Vagina (tissue), 2 donors: ENCODE measurements at regions not wholly inside any gene's neighbourhood (a gene's known extent, or its start where the extent isn't known, plus 50 kb on each side); places are given as distances from the start of the nearest gene placed in this dataset.

Source experiments
- DNase-seq, 2 donors: peaks; one replicate each; pipeline ENCODE4 v3.0.0-alpha.2; 2017; ENCODE audit errors: extremely low spot score in 2 of 2
- H3K27ac ChIP-seq: fragments of 200-600 bp; sonication (generic); one replicate; pipeline ENCODE4 v1.5.1; 2019
- H3K27me3 ChIP-seq: fragments of 200-600 bp; sonication (generic); one replicate; pipeline ENCODE4 v1.5.1; 2019
- H3K36me3 ChIP-seq, 2 donors: fragments of 200-600 bp; sonication (generic); one replicate each; pipeline ENCODE4 v1.5.1; 2017 to 2019
- H3K4me1 ChIP-seq: fragments of 200-600 bp; sonication (generic); one replicate; pipeline ENCODE4 v1.5.1; 2019
- H3K4me3 ChIP-seq, 2 donors: fragments of 200-600 bp; sonication (generic); 1 replicate in 1 of 2; 2 replicates in 1 of 2; pipeline ENCODE4 v1.5.1; 2016 to 2019
- H3K9me3 ChIP-seq: fragments of 200-600 bp; sonication (generic); one replicate; pipeline ENCODE4 v1.5.1; 2019
- CTCF ChIP-seq, 3 experiments: fragments of 450-650 bp in 2 of 3; fragments of 200-600 bp in 1 of 3; sonication (generic) in 1 of 3; IDR thresholded peaks; one replicate each; pipeline ENCODE4 v1.5.1; 2017 to 2019; ENCODE audit warnings: antibody characterized with exemption in 3 of 3, mild to moderate bottlenecking in 2 of 3, moderate library complexity in 2 of 3
- POLR2A ChIP-seq, 2 donors: fragments of 450-650 bp; IDR thresholded peaks; one replicate each; pipeline ENCODE4 v1.6.1; 2017; ENCODE audit warnings: antibody characterized with exemption in 2 of 2, mild to moderate bottlenecking in 2 of 2, moderate library complexity in 2 of 2
- POLR2AphosphoS5 ChIP-seq, 2 donors: sonication (generic); formaldehyde crosslinking; IDR thresholded peaks; one replicate each; pipeline ENCODE4 v1.9.0; 2017; ENCODE audit warnings: antibody characterized with exemption in 2 of 2, mild to moderate bottlenecking in 2 of 2, low read depth in 1 of 2; ENCODE audit not compliant: insufficient read depth in 1 of 2
- intact Hi-C: fragments of 100-400 bp; cut with DNase I; formaldehyde crosslinking; loops from one replicate; pipeline ENCODE4 v1.15.1; 2023

- no peak for TF ChIP-seq CTCF (IDR thresholded peaks at IDR 0.05)
- TF ChIP-seq POLR2AphosphoS5 (IDR thresholded peaks at IDR 0.05; ENCODE audit: insufficient read depth in 1 of 2, low read depth in 1 of 2): no peak
- TF ChIP-seq POLR2A (IDR thresholded peaks at IDR 0.05): no peak
- H3K27me3 ChIP-seq: no peaks in the 10 kb centered on the region
- H3K36me3 ChIP-seq: no peaks in the 10 kb centered on the region
- intact Hi-C loops: no loop called here
- no peak for DNase-seq
- no peak overlapping the region for H3K27ac ChIP-seq
- H3K4me1 ChIP-seq: no peaks in the 10 kb centered on the region
- no peaks in the 10 kb centered on the region for H3K9me3 ChIP-seq
- H3K4me3 ChIP-seq: no peak overlapping the region
Measured at GRCh38 chr6:77228279-77228678, 235.0 kb downstream of the HTR1B start.

- intact Hi-C loops: no loop called here
- Histone ChIP-seq H3K4me1 (no peaks in the 10 kb centered on the region), H3K27me3 (no peaks in the 10 kb centered on the region), H3K4me3 (no peak overlapping the region), H3K9me3 (no peaks in the 10 kb centered on the region), H3K36me3 (no peaks in the 10 kb centered on the region), H3K27ac (no peak overlapping the region)
- no peak for DNase-seq
- TF ChIP-seq POLR2A (IDR thresholded peaks at IDR 0.05) (no peak), CTCF (IDR thresholded peaks at IDR 0.05) (no peak), POLR2AphosphoS5 (IDR thresholded peaks at IDR 0.05; ENCODE audit: insufficient read depth in 1 of 2, low read depth in 1 of 2) (no peak)
Measured at GRCh38 chr6:77217896-77218295, 245.4 kb downstream of the HTR1B start.

- Histone ChIP-seq H3K36me3 (no peaks in the 10 kb centered on the region), H3K27ac (no peak overlapping the region), H3K4me1 (no peaks in the 10 kb centered on the region), H3K27me3 (no peaks in the 10 kb centered on the region), H3K9me3 (no peaks in the 10 kb centered on the region), H3K4me3 (no peak overlapping the region)
- intact Hi-C loops: no loop called here
- no peak for TF ChIP-seq POLR2A (IDR thresholded peaks at IDR 0.05)
- TF ChIP-seq CTCF (IDR thresholded peaks at IDR 0.05): no peak
- TF ChIP-seq POLR2AphosphoS5 (IDR thresholded peaks at IDR 0.05; ENCODE audit: insufficient read depth in 1 of 2, low read depth in 1 of 2): no peak
- DNase-seq: no peak
Measured at GRCh38 chr6:77205936-77206335, 257.4 kb downstream of the HTR1B start.

- no peaks in the 10 kb centered on the region for H3K9me3 ChIP-seq
- no peak for DNase-seq
- H3K27ac ChIP-seq: no peak overlapping the region
- no peak overlapping the region for H3K4me3 ChIP-seq
- no peaks in the 10 kb centered on the region for H3K4me1 ChIP-seq
- H3K27me3 ChIP-seq: no peaks in the 10 kb centered on the region
- intact Hi-C loops: no loop called here
- H3K36me3 ChIP-seq: no peaks in the 10 kb centered on the region
- TF ChIP-seq POLR2AphosphoS5 (IDR thresholded peaks at IDR 0.05; ENCODE audit: insufficient read depth in 1 of 2, low read depth in 1 of 2): no peak
- no peak for TF ChIP-seq CTCF (IDR thresholded peaks at IDR 0.05)
- no peak for TF ChIP-seq POLR2A (IDR thresholded peaks at IDR 0.05)
Measured at GRCh38 chr6:77204555-77204954, 258.7 kb downstream of the HTR1B start.

- intact Hi-C loops: no loop called here
- Histone ChIP-seq H3K27ac (no peak overlapping the region), H3K9me3 (no peaks in the 10 kb centered on the region), H3K4me1 (no peaks in the 10 kb centered on the region), H3K36me3 (no peaks in the 10 kb centered on the region), H3K4me3 (no peak overlapping the region), H3K27me3 (no peaks in the 10 kb centered on the region)
- TF ChIP-seq POLR2A (IDR thresholded peaks at IDR 0.05) (no peak), POLR2AphosphoS5 (IDR thresholded peaks at IDR 0.05; ENCODE audit: insufficient read depth in 1 of 2, low read depth in 1 of 2) (no peak), CTCF (IDR thresholded peaks at IDR 0.05) (no peak)
- no peak for DNase-seq
Measured at GRCh38 chr6:77183447-77183846, 279.8 kb downstream of the HTR1B start.
